Right renal pelvis (tissue), 4 donors: ENCODE measurements at regions not wholly inside any gene's neighbourhood (a gene's known extent, or its start where the extent isn't known, plus 50 kb on each side); places are given as distances from the start of the nearest gene placed in this dataset.

Experiments
- DNase-seq, 4 donors: peaks; one replicate each; pipeline ENCODE4 v3.0.0-alpha.2; 2013; ENCODE audit warnings: low read depth in 4 of 4, low spot score in 3 of 4, missing footprints in 1 of 4

DNA sequence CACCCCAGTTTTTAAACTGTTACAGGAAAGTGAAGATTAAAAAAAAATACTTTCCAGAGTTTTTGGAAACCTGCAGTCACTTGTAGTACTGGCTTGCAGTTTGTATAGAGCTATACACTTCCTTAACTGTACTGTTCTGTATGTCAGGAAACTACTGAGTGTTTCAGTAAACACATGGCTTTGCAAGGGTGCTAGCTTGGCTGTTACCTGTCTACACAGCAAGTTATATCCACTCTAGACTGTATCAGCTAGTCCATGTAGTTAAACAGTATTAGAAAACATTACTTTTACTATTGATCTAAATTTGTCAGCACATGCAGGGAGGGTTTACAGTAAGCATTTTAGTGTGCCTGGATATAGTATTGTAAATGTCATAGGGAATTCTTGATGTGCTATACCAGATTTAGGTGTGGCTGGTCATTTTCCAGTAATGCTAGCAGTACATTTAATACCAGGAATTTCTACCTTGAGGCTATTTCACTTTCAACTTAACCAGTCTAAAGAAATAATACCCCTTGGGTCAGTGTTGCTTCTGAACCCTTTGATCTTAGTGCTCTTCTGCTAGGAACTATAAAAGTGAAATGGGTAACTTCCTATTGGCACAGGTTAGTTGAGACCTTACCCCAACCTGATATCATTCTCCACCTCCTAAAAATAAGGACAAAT is 192.3 kb upstream of the ANKRD50 start:
- DNase-seq, result no peak

DNA sequence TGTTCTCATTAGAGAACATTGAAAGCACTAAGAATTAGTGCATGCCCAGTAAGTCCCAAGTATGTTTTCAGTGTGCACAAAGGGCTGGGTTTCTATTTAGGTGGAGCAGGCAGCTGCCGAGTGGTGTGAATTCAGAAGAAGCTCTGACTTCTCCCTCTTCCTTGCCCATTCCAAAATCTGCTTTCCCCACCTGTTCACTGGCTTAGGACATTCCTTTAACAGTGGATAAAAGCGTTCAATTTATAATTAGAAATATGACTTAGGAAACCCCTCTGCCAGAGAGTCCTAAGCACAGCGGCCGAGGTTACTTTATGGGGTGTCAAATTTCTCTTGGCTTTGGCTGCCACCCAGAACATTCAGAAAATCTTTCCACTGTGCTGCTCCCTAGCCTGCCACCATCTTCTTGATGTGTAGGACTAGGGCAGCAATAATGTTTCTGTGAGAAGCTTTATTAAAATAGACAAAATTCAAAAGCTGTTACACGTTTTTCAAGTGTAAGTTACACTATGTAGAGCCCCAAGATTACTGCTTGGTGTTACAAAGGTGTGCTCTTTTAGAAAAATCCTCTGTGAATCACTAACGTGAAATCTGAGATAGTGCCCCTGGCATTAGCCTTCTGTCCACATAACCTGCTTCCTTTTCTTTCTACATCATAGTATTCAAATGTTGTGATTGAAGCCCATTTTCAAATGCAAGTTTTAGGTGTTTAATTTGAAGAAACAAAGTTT is 191.6 kb upstream of the ANKRD50 start:
- peak; percentile 32 to 67 (median 53) for DNase-seq

DNA sequence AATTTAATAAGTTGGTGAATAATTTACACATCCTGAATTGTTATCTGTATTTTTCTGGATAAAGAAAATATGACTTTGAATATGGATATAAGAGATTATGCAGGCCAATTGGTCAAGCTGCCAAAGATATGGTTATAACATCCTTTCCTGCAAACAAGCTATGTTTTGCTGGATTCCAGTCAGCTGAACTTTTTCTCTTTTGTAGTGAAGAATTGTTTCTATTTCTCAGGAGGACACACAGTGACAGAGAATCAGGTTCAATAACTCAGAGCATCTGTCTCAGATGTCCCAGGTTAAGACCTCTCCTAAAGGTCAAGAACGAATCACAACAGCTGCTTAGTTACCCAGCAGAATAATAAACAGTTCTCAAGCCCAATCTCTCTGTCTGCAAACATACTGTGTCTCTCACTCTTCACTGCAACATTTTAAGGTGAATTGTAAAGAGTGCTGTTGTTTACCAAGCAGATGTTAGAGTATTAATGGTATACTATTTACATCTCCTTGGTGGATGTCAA is 189.5 kb upstream of the ANKRD50 start:
- no peak for DNase-seq

DNA sequence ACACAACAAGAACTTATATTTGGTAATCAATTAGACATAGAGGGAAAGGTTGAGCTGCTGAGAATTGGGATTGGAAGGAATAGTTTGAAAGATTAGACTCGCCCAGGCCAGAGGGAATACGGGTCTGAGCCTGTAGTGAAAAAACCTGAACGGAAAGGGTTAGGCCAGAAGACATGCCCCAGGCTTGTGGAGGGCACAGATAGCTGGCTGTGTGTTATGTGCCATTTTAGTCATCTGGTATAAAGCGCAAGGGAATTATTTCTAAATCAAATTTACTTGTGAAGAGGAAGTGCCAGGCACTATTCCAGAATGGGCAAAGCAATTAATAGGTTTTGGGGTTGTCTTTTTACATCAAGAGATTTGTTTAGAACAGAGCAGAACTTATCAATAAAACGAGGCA is 187.5 kb upstream of the ANKRD50 start:
- DNase-seq, result no peak

DNA sequence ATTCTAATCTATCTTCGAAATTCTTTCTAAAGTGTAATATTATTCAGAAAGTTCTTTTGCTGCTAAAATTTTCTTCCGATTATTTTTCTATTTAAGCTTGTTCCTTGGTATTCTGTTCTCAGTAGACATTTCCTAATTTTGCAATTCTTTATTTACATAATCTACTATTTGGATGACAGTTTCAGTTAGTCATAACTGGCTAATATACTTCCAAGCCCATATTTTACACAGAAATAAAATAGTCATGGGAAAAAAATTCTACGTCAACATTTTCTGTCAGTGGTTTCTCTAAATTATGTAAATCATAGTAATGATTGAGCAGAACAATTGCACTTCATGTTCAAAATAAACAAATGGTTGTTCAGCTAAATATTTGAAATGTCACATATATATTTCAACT is 178.0 kb upstream of the ANKRD50 start:
- no peak for DNase-seq

DNA sequence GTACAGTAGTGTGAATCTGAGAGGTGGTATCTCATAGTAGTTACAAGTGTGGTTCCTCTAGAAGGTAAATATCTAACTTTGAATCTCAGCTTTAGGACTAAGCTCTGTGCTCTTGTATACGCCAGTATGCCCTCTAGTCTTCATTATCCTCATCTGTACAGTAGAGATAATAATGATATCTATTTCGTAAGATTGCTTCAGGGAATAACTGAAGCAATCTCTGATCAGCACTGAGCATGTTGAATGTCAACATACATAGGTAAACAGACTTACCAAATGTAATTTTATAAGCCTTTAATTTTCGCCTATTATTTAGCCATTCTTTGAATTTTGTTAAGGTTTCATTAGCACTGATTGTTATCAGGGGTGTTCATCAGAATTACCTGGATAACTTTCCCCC is 175.2 kb upstream of the ANKRD50 start:
- DNase-seq, result no peak

DNA sequence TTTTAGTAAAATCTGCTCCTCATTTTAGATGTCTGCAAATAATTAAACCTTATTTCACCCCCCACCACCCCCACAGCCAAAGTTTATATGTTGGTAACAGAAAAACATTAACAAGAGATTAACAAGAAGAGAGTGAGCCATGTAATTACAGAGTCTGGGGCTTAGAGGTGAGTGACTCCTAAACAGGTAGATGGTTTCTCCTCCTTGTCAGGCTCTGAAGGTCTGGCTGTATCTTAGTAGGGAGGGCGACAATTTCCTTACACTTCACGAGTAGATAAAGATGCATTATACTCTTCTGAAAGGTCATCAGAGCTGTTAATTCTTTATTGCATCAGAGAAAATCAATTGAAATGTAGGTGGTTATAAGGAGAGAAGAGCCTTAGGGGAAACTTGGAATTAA is 171.8 kb upstream of the ANKRD50 start:
- no peak for DNase-seq

DNA sequence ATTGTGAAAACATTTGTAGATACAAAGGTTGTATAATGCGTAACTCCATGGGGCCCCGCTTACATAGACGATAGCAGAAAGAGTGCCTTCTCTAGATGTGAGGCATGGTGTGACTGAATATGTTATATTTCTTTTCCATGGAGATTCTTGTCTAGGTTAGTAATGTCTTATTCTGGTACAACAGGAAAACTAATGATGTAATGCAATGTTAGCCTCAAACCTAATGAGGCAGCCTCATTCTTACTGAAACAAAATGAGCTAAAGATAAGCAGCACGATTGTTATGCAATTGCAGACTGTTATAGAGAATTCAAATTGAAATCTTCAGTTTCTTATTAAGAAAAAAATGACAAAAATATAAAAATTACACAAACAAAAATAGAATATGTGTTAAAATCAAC is 171.1 kb upstream of the ANKRD50 start:
- DNase-seq, result no peak

DNA sequence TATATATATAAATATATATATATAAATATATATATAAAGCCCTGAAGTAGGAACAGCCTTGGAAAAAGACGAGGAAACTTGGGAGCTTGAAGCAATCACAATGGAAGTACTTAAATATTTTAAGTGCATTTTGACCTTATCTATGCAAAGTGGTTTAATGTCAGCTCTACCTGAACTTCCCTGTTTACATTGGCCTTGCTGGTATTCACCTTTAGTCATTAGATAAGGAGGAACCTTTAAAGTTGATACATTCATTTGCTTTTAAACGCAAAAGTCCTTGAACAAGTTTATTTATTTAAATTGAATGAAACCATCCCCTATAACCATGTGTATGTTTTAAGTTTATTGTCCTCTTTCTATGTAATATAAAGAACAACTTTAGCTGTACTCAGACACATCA is 166.7 kb upstream of the ANKRD50 start:
- DNase-seq, result no peak

DNA sequence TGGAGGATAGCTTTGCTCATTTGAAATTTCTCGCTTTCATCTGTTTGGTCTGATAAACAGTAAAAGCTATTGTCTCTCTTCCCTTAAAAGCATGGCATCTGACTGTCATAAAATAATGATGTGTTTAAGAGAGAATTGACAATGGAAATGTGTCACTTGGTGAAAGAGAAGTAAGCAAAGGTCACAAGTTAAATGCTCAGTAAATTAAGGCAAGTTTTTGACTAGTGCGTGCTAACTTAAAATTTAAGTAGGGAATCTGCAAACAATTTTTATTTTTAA is 161.6 kb upstream of the ANKRD50 start:
- DNase-seq, result no peak

DNA sequence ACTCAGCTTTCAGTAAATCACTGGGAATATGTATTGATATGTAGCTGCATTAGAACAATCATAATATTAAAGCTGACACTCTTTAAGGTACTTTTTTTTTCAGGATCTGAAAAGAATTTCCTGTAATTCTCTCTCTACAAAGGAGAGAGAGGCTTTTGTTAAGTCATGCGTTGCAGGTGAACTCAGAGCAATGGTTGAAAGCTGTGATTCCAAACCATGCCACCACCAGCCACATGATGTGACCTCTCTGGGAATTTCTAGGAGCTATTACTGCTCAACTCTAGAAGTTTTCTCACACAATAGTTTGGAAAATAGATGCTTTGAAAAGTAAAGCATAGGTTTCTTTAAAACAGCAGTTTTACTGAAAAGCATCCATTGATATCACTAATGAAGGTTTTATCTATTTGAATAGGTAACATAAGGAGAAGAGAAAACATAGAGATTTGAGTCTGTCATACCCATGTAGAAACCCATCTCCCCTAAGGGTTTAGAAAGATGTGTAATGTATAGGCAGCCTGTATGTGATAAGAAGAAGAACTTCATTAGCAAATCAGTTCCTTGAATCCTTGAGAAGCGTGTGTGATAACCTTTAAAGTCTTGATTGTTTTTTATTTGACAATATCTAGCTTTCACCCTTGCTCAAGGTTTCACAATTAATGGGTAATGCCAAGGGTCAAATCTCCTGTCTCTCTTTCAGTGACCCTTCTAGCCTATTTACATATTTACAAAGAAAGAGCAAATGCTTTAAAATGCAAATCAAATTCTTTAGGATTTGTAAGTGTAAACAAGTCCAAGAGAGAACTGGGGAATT is 161.0 kb upstream of the ANKRD50 start:
- DNase-seq, result no peak

DNA sequence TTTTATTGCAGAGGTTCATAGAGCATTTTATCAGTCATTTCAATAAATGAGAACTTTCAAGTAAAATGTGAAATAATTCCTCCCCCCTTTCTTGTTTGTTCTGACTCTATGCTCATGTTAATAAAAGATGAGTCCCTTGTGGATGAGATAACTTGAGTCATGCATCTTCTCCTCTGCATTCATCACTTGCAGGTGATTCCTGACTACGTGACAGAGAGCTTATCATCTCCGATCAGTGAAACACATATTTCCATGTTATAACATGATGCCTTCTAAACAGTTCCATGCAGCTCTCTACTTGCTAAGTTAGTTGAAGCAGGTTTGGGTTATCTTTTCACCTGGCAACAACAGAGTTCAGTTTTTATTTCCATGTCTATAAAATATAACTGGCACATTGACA is 160.1 kb upstream of the ANKRD50 start:
- DNase-seq, result no peak

DNA sequence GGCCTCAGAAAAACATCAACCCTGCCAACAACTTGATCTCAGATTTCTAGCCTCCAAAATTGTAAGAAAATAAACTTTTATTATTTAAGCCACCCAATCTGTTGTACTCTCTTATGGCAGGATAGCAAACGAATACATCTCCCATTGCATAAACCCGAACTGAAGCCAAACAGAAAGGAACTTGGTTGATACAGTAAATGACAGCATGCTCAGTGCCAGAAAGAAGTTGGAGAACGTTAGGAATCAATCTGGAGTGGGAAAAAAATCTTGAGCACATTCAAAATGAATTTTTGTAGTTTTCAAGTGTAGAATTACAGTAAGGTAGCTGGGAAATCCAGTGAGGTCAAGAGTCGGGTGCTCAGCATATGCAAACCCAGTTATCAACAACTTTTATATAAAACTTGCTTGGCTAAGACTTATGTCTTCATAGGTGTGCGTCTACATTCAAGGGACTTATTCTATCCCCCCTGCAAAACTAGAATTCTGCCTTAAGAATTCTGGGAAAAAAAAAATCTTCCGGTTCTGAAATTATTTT is 157.5 kb upstream of the ANKRD50 start:
- no peak for DNase-seq

DNA sequence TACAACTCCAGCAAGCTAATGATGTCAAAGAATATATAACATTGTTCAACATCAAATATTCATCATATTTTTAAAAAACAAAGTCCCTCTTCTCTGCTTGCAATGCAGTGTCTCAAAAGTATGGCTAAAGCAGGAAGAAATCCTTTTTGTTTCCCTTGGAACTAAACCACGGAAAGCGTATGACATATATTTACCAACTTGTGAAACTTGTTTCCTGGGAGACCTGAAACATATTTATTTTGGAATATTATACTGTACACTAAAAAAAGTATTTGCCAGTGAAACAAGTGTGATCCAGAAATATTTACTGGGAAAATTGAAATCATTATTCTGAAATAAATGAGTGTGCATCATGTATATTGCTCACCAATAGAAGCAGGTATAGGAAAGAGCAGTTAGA is 156.0 kb upstream of the ANKRD50 start:
- no peak for DNase-seq

DNA sequence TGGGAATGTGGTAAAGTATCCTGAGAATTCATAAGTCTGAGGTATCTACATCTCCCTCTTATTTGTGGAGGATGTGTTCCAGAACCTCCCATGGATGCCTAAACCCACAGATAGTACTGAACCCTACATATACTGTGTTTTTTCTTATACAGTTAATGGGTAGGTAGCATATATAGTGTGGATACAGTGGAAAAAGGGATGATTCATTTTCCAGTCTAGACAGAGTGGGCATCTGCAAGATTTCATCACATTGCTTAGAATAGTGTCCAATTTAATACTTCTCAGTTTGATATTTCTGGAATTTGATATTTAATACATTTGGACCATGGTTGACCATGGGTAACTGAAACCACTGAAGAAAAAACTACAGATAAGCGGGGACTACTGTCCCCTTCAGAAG is 155.0 kb upstream of the ANKRD50 start:
- no peak for DNase-seq

DNA sequence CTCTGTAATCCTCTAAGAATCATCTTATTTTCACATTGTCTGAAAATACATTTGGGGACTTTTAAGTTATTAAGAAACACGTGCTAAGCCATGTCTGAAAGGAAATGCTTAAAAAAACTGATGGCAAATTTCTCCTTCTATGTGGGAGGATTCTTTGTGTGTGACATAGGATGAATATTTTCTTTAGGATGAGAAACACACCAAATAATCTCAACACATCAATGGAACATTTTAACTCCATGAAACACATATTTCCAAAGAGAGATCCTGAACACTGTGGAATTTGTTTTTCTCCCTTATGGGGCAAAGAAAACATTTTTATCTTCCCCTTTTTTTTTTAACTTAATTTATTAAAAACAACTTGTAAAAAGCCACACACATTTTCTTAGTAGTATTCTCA is 153.8 kb upstream of the ANKRD50 start:
- DNase-seq, result no peak

DNA sequence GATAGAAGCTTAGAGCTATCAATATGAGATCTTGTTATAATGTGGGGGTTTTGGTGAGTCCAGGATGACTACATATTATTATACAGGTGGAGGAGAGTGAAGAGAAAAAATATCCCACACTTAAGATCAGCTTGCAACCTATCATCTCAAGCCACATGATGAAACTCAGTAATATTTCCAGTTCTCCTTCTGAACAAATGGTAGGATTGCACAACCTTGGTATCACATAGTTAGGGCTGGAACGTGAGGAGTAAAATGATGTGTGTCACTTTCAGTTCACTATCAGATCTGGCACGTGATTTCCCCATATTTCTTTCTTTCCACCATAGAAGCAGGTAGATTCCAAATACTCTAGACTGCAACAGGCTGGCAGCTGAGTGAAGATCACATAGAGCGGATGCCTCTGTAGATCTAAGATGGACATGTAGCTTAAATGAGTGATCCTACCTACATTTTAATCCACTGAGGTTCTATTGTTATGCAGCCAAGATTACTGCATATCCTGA is 150.6 kb upstream of the ANKRD50 start:
- DNase-seq, result no peak

DNA sequence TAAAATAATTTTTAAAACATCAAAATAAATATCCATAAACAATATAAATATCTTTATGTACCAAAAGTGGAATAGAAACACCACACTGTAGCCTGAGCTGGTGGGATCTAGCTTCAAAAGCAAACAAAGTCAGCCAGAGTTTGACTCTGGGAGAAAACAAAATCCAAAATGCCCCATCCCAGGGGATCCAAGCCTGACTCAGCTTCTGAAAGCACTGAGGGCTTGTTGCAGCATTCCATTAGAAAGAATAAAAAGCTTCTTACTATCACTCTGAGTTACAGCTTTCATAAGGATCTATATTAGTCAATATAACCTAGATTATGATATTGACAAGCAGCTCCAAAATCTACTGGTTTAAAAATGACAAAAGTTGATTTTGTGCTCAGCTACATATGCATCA is 149.7 kb upstream of the ANKRD50 start:
- no peak for DNase-seq

DNA sequence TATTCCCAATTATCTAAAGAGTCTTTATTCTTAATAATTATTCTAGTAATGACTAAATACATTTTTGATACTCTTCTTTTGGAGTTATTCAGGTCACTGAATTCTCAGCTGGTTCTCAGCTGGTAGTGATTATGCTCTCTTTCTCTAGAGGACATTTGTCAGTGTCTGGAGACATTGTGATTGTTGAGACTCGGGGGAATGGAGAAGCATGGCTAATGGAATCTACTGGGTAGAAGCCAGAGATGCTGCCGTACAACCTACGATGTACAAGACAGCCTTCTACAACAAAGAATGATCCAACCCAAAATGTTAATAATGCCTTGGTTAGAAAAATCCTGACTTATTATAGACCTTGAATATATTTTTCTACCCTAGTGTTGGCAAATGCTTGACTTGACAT is 149.2 kb upstream of the ANKRD50 start:
- DNase-seq, result no peak

DNA sequence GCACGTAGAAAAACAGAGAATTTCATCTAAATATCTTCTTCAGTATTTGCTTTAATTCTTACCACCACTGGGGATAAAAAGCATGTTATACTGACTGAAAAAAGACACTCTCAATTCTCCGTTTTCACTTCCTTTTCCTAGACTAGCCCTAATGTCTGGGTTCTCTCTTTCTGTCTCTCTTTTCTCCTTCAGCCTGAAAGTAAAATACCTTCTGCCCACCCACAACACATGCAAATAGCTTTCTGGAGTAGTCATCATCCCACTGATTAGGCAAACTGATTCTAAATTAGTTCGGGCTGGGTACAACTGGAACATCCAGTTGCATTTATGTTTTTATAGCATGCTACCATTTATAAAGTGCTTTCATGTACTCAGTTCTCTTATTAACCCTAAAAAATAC is 142.4 kb upstream of the ANKRD50 start:
- DNase-seq, result no peak

DNA sequence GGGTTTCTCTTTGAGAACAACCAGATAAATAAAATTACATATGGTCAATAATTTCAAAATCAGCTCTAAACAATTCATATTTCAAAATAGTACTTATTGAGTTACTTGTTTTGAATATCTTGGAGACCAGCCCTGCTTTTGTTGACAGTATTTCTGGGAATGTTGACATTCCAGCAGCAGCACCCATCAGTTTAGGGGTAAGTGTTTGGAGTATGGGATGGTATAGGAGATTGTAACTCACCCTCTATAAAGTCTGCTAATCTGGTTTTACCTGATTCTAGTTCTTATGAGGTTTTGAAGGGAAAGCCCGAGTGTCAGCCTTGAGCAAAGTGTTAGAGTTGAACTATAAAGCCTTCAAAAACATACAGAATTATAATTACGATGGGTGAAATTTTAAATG is 139.2 kb upstream of the ANKRD50 start:
- no peak for DNase-seq
